ENCODE measurements at regions not wholly inside any gene's neighbourhood (a gene's known extent, or its start where the extent isn't known, plus 50 kb on each side); places are given as distances from the start of the nearest gene placed in this dataset.

DNA sequence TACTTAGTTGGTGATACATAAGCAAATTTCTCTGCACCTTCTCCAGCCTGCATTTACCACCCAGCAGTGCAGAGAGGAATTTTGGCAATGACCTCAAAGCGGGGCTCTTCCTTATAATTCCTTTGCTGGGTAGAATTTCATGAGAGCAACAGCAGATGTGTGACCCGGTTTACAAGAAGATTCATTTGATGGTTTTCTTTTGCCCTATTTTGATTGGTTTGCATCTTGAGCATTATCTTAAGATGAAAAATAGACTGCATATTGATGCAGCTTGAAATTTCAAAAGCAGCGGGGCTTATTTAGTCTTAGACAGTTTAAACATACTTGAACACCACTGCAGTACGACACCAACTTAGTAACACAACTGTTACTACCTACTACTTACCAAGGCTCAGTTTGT lies 378.9 kb downstream of the TTLL7 start:
- Histone ChIP-seq H3K27ac (no peak overlapping the region), H3K9me3 (no peaks in the 10 kb centered on the region), H3K27me3 (no peaks in the 10 kb centered on the region), H3K4me3 (no peak overlapping the region), H3K36me3 (no peaks in the 10 kb centered on the region), H3K4me1 (no peaks in the 10 kb centered on the region)
- intact Hi-C loops (cut with DNase I) = no loop called here
- WGBS, 4 donors = 94 to 97% (median 94%) methylated on average over 4 of the region's 4 CpGs
- no peak for TF ChIP-seq POLR2A (IDR thresholded peaks at IDR 0.05)
- TF ChIP-seq, protein P1, sequence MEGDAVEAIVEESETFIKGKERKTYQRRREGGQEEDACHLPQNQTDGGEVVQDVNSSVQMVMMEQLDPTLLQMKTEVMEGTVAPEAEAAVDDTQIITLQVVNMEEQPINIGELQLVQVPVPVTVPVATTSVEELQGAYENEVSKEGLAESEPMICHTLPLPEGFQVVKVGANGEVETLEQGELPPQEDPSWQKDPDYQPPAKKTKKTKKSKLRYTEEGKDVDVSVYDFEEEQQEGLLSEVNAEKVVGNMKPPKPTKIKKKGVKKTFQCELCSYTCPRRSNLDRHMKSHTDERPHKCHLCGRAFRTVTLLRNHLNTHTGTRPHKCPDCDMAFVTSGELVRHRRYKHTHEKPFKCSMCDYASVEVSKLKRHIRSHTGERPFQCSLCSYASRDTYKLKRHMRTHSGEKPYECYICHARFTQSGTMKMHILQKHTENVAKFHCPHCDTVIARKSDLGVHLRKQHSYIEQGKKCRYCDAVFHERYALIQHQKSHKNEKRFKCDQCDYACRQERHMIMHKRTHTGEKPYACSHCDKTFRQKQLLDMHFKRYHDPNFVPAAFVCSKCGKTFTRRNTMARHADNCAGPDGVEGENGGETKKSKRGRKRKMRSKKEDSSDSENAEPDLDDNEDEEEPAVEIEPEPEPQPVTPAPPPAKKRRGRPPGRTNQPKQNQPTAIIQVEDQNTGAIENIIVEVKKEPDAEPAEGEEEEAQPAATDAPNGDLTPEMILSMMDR (IDR thresholded peaks at IDR 0.05) = no peak
- DNase-seq = no peak
- no peak for ATAC-seq

DNA sequence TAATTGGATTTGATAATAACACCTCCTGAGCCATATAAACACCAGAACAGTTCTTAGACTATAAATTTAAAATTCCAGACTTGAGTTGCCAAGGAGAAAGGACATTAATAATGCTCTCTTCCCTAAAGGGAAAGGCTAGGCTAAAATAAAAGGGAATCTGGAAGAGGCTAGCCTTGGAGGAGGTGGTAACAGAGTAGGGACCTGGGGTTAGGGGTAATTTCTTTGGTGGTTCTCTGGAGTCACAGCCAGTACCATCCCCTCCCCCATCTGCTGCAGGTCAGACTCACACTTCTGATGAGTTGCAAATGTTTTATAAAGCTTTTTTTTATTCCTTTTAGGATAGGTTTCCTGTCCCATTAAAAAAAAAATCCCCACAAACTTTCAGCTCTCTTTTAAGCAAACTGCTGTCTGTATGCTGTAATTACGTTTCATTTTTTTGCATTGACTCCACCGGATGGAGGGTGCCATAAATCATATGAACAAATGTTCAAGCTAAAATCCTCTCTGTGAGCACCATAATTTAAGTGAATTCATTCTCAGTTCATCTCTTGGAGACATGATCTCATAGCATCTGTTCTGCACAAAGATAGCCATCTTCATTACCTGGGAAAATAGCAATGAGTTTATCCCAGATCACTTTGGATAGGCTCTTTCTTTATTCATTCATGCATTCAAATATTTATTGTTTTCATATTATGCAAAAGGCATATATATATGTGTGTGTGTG lies 379.6 kb downstream of the TTLL7 start:
- H3K9me3 ChIP-seq = no peaks in the 10 kb centered on the region
- DNase-seq (no peak), ATAC-seq (no peak)
- WGBS, 4 donors = 79 to 88% (median 83%) methylated on average over 2 of the region's 2 CpGs
- TF ChIP-seq, protein P1 (IDR thresholded peaks at IDR 0.05) = no peak
- no peak for TF ChIP-seq POLR2A (IDR thresholded peaks at IDR 0.05)
- no peaks in the 10 kb centered on the region for H3K36me3 ChIP-seq
- no peak overlapping the region for H3K27ac ChIP-seq
- H3K4me1 ChIP-seq = no peaks in the 10 kb centered on the region
- H3K27me3 ChIP-seq = no peaks in the 10 kb centered on the region
- intact Hi-C loops (cut with DNase I) = no loop called here
- H3K4me3 ChIP-seq = no peak overlapping the region

DNA sequence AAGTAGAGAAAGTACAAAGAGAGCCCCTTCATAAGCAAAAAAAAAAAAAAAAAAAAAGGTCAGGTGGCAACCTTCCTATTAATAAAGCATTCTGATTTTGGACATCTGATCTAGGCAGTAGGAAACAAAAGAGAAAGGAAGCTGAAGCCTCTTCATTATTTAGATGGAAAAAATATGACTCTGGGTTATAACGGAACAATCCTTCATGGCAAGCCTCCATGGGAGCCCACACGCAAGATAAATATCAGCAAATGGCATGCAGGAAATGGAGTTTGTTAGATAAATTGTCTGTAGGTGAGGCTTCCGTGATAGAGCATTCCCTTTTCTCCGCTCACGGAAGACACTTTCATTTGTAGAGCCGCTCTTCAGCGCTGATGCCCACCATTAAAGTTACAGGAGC lies 381.0 kb downstream of the TTLL7 start:
- no peaks in the 10 kb centered on the region for H3K27me3 ChIP-seq
- H3K27ac ChIP-seq = no peak overlapping the region
- no peaks in the 10 kb centered on the region for H3K9me3 ChIP-seq
- intact Hi-C loops (cut with DNase I) = no loop called here
- H3K36me3 ChIP-seq = no peaks in the 10 kb centered on the region
- no peak for DNase-seq
- no peak overlapping the region for H3K4me3 ChIP-seq
- no peak for ATAC-seq
- TF ChIP-seq POLR2A (IDR thresholded peaks at IDR 0.05) = no peak
- TF ChIP-seq, protein P1 (IDR thresholded peaks at IDR 0.05) = no peak
- WGBS, 4 donors = 92 to 95% (median 95%) methylated on average over 7 of the region's 7 CpGs
- H3K4me1 ChIP-seq = no peaks in the 10 kb centered on the region

DNA sequence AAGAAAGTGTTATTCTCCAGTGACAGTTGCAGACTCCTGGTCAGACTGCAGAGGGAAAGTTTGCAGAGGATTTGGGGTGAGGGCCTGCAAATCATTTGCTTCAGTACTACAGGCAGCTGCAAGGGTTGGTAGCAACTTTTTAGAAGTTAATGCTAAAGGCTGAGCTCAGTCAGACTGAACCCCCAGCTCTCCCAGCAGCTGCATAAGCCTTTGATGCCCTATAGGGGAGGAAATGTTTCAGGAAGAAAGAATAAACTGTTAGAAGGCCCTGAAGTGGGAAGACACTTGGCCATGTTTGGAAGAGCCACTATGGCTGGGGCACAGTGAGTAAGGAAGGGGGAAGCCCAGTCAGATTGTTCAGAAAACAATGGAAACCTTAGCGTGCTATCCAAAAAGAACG lies 383.6 kb downstream of the TTLL7 start:
- intact Hi-C loops (cut with DNase I) = no loop called here
- no peak for ATAC-seq
- 91 to 96% (median 92%) methylated on average over 2 of the region's 2 CpGs for WGBS, 4 donors

More for the DNA sequence above, 383.6 kb downstream of the TTLL7 start:
- Histone ChIP-seq H3K4me3 (no peak overlapping the region), H3K9me3 (no peaks in the 10 kb centered on the region), H3K27ac (no peak overlapping the region), H3K36me3 (no peaks in the 10 kb centered on the region), H3K27me3 (no peaks in the 10 kb centered on the region), H3K4me1 (no peaks in the 10 kb centered on the region)
- TF ChIP-seq, protein P1 (IDR thresholded peaks at IDR 0.05) = no peak
- TF ChIP-seq POLR2A (IDR thresholded peaks at IDR 0.05) = no peak
- DNase-seq = no peak
